Loucy (cell line): ENCODE measurements at regions not wholly inside any gene's neighbourhood (a gene's known extent, or its start where the extent isn't known, plus 50 kb on each side); places are given as distances from the start of the nearest gene placed in this dataset.

ENCODE experiments used
- H2AFZ ChIP-seq: fragments of 200-600 bp; sonication (generic); 2 replicates; pipeline ENCODE4 v1.6.0; 2016; ENCODE audit warnings: antibody characterized with exemption, mild to moderate bottlenecking, low read length, moderate library complexity
- H3F3A ChIP-seq: fragments of 200-600 bp; 2 replicates; pipeline ENCODE4 v1.6.0; 2016; ENCODE audit warnings: antibody characterized with exemption, low read depth, mild to moderate bottlenecking
- H3K27me3 ChIP-seq: fragments of 200-600 bp; sonication (generic); 2 replicates; pipeline ENCODE4 v1.6.1; 2014; ENCODE audit warnings: low read length, mild to moderate bottlenecking; ENCODE audit not compliant: insufficient read depth, poor library complexity, severe bottlenecking
- H3K36me3 ChIP-seq: fragments of 200-600 bp; sonication (generic); 2 replicates; pipeline ENCODE4 v1.6.1; 2016; ENCODE audit warnings: low read length; ENCODE audit not compliant: insufficient read depth
- H3K4me1 ChIP-seq: fragments of 200-600 bp; sonication (generic); 2 replicates; pipeline ENCODE4 v1.5.1; 2014; ENCODE audit warnings: low read length, mild to moderate bottlenecking; ENCODE audit not compliant: insufficient read depth, poor library complexity, severe bottlenecking
- H3K4me2 ChIP-seq: fragments of 200-600 bp; sonication (generic); 2 replicates; pipeline ENCODE4 v1.6.0; 2014; ENCODE audit warnings: antibody characterized with exemption, low read length, low read depth, mild to moderate bottlenecking; ENCODE audit not compliant: poor library complexity, severe bottlenecking
- H3K4me3 ChIP-seq: fragments of 200-600 bp; sonication (generic); 2 replicates; pipeline ENCODE4 v1.5.1; 2014; ENCODE audit warnings: low read length, mild to moderate bottlenecking, mixed read lengths; ENCODE audit not compliant: poor library complexity, severe bottlenecking
- H3K79me2 ChIP-seq: fragments of 200-600 bp; sonication (generic); 2 replicates; pipeline ENCODE4 v1.6.1; 2014; ENCODE audit warnings: low read length; ENCODE audit not compliant: insufficient read depth
- H3K9ac ChIP-seq: fragments of 200-600 bp; sonication (generic); 2 replicates; pipeline ENCODE4 v1.6.0; 2014; ENCODE audit warnings: mild to moderate bottlenecking, low read depth, low read length, moderate library complexity; ENCODE audit not compliant: poor library complexity, severe bottlenecking
- H3K9me2 ChIP-seq: fragments of 200-600 bp; sonication (generic); replicated peaks from 2 replicates; pipeline ENCODE4 v1.6.1; 2016; ENCODE audit warnings: low read depth, low read length, mixed read lengths
- H3K9me3 ChIP-seq: fragments of 200-600 bp; sonication (generic); 2 replicates; pipeline ENCODE4 v1.6.1; 2014; ENCODE audit warnings: mild to moderate bottlenecking, antibody characterized with exemption, low read length, low read depth; ENCODE audit not compliant: insufficient read depth
- H4K20me1 ChIP-seq: fragments of 200-600 bp; sonication (generic); 2 replicates; pipeline ENCODE4 v1.6.0; 2014; ENCODE audit warnings: antibody characterized with exemption, low read length, mild to moderate bottlenecking; ENCODE audit not compliant: insufficient read depth, poor library complexity, severe bottlenecking
- CTCF ChIP-seq: fragments of 200-600 bp; sonication (generic); conservative IDR thresholded peaks from 2 replicates; pipeline ENCODE4 v1.5.1; 2014; ENCODE audit warnings: mild to moderate bottlenecking, antibody characterized with exemption, low read length
- EZH2phosphoT487 ChIP-seq: fragments of 200-600 bp; IDR thresholded peaks from 2 replicates; pipeline ENCODE4 v1.6.1; 2018; ENCODE audit warnings: antibody characterized with exemption, mild to moderate bottlenecking, moderate library complexity, borderline replicate concordance

DNA sequence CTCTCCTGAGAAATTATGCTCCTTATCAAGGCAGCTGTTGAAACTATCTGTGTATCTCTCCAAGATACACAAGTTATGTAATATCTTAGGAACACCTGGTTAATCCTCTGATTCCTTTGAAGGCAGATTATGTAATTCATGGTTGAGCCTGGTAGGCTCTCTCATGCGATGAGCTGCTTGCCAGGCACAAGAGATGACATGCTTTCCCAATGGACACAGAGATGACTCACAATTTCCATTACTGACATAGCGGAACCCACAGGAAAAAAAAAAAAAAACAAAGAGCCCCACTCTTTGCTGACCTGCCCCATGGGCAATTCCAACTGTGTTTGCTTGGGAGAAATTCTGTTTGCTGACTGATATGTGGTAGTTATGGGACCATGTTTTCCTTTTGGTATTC is 736.4 kb upstream of the PHF14 start:
- Histone ChIP-seq H3K27me3 (no peaks in the 10 kb centered on the region), H2AFZ (no peak overlapping the region), H3K9me2 (no peaks in the 10 kb centered on the region), H3K9ac (no peak overlapping the region), H3K4me2 (no peak overlapping the region), H3K36me3 (no peaks in the 10 kb centered on the region), H3K9me3 (no peaks in the 10 kb centered on the region), H3K4me3 (no peak overlapping the region), H3K79me2 (no peaks in the 10 kb centered on the region), H3K4me1 (no peaks in the 10 kb centered on the region), H3F3A (no peaks in the 10 kb centered on the region), H4K20me1 (no peaks in the 10 kb centered on the region)
- TF ChIP-seq EZH2phosphoT487 (no peak), CTCF (no peak)

DNA sequence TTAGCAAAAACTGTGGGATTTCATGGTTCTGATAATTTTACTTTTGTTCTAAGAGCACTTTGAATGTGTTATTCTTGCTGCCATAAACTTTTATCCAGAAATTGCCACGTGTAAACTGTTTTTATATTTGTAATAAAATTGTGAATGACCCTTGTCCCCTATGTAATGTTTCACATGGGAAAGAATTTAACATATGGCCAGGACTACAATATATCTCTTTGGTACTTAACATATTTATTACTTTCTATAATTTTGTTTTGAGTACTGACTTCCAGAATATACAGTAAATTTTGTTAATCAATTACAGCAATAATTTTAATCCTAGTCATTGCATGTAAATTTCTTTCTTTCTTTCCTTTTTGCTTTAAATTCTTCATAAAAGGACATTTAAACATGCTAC is 735.0 kb upstream of the PHF14 start:
- Histone ChIP-seq H3K9me3 (no peaks in the 10 kb centered on the region), H3K4me2 (no peak overlapping the region), H3K79me2 (no peaks in the 10 kb centered on the region), H3K27me3 (no peaks in the 10 kb centered on the region), H3K36me3 (no peaks in the 10 kb centered on the region), H2AFZ (no peak overlapping the region), H3K4me1 (no peaks in the 10 kb centered on the region), H3K9ac (no peak overlapping the region), H4K20me1 (no peaks in the 10 kb centered on the region), H3K4me3 (no peak overlapping the region), H3F3A (no peaks in the 10 kb centered on the region), H3K9me2 (no peaks in the 10 kb centered on the region)
- no peak for TF ChIP-seq EZH2phosphoT487
- no peak for TF ChIP-seq CTCF

GRCh38 chr7:10239695-10240345 is 733.9 kb upstream of the PHF14 start:
- Histone ChIP-seq H3K9ac (no peak overlapping the region), H3K4me2 (no peak overlapping the region)

More at GRCh38 chr7:10239695-10240345, 733.9 kb upstream of the PHF14 start:
- H3K9me3 ChIP-seq: no peaks in the 10 kb centered on the region
- H2AFZ ChIP-seq: no peak overlapping the region; the same call in 1 of the 2 replicates
- H3K79me2 ChIP-seq: no peaks in the 10 kb centered on the region
- H3K4me3 ChIP-seq: no peak overlapping the region
- no peaks in the 10 kb centered on the region for H3K9me2 ChIP-seq
- TF ChIP-seq CTCF (no peak), EZH2phosphoT487 (no peak)
- no peaks in the 10 kb centered on the region for H3K4me1 ChIP-seq
- H3K27me3 ChIP-seq: no peaks in the 10 kb centered on the region
- no peaks in the 10 kb centered on the region for H3F3A ChIP-seq
- H4K20me1 ChIP-seq: no peaks in the 10 kb centered on the region
- H3K36me3 ChIP-seq: no peaks in the 10 kb centered on the region
